ENCODE measurements at regions not wholly inside any gene's neighbourhood (a gene's known extent, or its start where the extent isn't known, plus 50 kb on each side); places are given as distances from the start of the nearest gene placed in this dataset.

DNA sequence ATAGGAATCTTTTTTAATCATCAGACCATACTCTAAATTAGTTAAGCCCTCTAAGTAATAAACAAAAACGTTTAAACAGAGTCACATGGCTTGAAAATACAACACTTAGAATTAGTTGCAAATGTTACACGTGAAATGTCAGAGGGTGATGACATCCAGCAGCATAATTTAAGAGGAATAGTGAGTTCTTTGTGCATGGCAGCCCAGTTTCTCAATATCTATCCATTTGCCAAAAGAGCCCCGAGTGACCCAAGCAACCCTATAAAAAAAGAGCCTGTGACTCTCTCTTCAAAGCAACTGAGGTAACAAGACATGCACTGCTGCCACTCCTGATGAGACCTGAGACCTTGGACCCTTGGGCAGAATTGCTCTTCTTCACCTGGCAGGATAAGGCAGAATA, 96.9 kb upstream of the RASA1 start:
- H3K9me3 ChIP-seq (ENCODE audit: low read length): no peaks in the 10 kb centered on the region
- TF ChIP-seq EP300 (conservative IDR thresholded peaks at IDR 0.05; ENCODE audit: poor library complexity, severe bottlenecking) (no peak), MXI1 (conservative IDR thresholded peaks at IDR 0.05; ENCODE audit: poor library complexity, severe bottlenecking) (no peak), EZH2 (IDR thresholded peaks at IDR 0.05; ENCODE audit: borderline replicate concordance, insufficient read depth, low read length, poor library complexity, severe bottlenecking) (no peak), POLR2AphosphoS5 (IDR thresholded peaks at IDR 0.05) (no peak), SMC3 (conservative IDR thresholded peaks at IDR 0.05; ENCODE audit: poor library complexity) (no peak), TAF1 (IDR thresholded peaks at IDR 0.05; ENCODE audit: low read depth) (no peak), RAD21 (conservative IDR thresholded peaks at IDR 0.05) (no peak)
- TF ChIP-seq, protein P1, sequence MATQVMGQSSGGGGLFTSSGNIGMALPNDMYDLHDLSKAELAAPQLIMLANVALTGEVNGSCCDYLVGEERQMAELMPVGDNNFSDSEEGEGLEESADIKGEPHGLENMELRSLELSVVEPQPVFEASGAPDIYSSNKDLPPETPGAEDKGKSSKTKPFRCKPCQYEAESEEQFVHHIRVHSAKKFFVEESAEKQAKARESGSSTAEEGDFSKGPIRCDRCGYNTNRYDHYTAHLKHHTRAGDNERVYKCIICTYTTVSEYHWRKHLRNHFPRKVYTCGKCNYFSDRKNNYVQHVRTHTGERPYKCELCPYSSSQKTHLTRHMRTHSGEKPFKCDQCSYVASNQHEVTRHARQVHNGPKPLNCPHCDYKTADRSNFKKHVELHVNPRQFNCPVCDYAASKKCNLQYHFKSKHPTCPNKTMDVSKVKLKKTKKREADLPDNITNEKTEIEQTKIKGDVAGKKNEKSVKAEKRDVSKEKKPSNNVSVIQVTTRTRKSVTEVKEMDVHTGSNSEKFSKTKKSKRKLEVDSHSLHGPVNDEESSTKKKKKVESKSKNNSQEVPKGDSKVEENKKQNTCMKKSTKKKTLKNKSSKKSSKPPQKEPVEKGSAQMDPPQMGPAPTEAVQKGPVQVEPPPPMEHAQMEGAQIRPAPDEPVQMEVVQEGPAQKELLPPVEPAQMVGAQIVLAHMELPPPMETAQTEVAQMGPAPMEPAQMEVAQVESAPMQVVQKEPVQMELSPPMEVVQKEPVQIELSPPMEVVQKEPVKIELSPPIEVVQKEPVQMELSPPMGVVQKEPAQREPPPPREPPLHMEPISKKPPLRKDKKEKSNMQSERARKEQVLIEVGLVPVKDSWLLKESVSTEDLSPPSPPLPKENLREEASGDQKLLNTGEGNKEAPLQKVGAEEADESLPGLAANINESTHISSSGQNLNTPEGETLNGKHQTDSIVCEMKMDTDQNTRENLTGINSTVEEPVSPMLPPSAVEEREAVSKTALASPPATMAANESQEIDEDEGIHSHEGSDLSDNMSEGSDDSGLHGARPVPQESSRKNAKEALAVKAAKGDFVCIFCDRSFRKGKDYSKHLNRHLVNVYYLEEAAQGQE (IDR thresholded peaks at IDR 0.05; ENCODE audit: borderline replicate concordance): no peak
- TF ChIP-seq, protein P2, sequence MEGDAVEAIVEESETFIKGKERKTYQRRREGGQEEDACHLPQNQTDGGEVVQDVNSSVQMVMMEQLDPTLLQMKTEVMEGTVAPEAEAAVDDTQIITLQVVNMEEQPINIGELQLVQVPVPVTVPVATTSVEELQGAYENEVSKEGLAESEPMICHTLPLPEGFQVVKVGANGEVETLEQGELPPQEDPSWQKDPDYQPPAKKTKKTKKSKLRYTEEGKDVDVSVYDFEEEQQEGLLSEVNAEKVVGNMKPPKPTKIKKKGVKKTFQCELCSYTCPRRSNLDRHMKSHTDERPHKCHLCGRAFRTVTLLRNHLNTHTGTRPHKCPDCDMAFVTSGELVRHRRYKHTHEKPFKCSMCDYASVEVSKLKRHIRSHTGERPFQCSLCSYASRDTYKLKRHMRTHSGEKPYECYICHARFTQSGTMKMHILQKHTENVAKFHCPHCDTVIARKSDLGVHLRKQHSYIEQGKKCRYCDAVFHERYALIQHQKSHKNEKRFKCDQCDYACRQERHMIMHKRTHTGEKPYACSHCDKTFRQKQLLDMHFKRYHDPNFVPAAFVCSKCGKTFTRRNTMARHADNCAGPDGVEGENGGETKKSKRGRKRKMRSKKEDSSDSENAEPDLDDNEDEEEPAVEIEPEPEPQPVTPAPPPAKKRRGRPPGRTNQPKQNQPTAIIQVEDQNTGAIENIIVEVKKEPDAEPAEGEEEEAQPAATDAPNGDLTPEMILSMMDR (IDR thresholded peaks at IDR 0.05; ENCODE audit: poor library complexity, severe bottlenecking): no peak
- no peak overlapping the region for H3K4me3 ChIP-seq (ENCODE audit: low read length)
- H3K4me2 ChIP-seq (ENCODE audit: low read length): no peak overlapping the region
- H3K9me2 ChIP-seq (ENCODE audit: insufficient read depth, low read length): no peaks in the 10 kb centered on the region
- no peak overlapping the region for H3K9ac ChIP-seq (ENCODE audit: low read length)
- no peaks in the 10 kb centered on the region for H3K27me3 ChIP-seq (ENCODE audit: insufficient read depth, low read depth, low read length)
- H3K27ac ChIP-seq (ENCODE audit: low read length): no peak overlapping the region
- H3F3A ChIP-seq (ENCODE audit: insufficient read depth, low read length, poor library complexity, severe bottlenecking): no peaks in the 10 kb centered on the region
- no peaks in the 10 kb centered on the region for H4K20me1 ChIP-seq (ENCODE audit: insufficient read depth)
- no peaks in the 10 kb centered on the region for H3K36me3 ChIP-seq (ENCODE audit: insufficient read depth, low read length)
- H2AFZ ChIP-seq (ENCODE audit: low read depth, low read length): no peak overlapping the region
- H3K79me2 ChIP-seq (replicated peaks; ENCODE audit: insufficient read depth, low read length): no peaks in the 10 kb centered on the region

DNA sequence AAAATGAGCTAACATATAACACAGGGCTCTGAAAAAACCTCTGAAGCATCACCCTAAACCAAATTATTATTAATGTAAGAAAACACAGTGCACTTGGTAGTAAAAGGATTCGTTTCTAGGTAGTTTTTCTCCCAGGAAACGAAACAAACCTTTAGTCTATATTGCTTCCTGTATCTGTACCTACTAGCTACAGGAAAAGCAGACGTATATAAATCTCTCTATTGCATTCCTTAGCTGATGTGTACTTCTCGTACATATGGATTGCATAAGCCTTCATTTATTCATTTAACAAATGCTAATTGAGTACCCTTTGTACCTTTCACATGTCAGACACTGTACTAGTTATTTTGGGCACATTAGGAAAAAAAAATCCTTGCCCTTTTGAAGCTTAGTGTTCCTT, 85.0 kb upstream of the RASA1 start:
- Histone ChIP-seq H3K27me3 (ENCODE audit: insufficient read depth, low read depth, low read length) (no peaks in the 10 kb centered on the region), H3K36me3 (ENCODE audit: insufficient read depth, low read length) (no peaks in the 10 kb centered on the region), H4K20me1 (ENCODE audit: insufficient read depth) (no peaks in the 10 kb centered on the region), H3K9me2 (ENCODE audit: insufficient read depth, low read length) (no peaks in the 10 kb centered on the region), H2AFZ (ENCODE audit: low read depth, low read length) (no peak overlapping the region), H3K9me3 (ENCODE audit: low read length) (no peaks in the 10 kb centered on the region), H3K4me3 (ENCODE audit: low read length) (no peak overlapping the region), H3K79me2 (replicated peaks; ENCODE audit: insufficient read depth, low read length) (no peaks in the 10 kb centered on the region), H3F3A (ENCODE audit: insufficient read depth, low read length, poor library complexity, severe bottlenecking) (no peaks in the 10 kb centered on the region), H3K4me2 (ENCODE audit: low read length) (no peak overlapping the region), H3K9ac (ENCODE audit: low read length) (no peak overlapping the region), H3K27ac (ENCODE audit: low read length) (no peak overlapping the region)
- TF ChIP-seq, protein P1 (IDR thresholded peaks at IDR 0.05; ENCODE audit: borderline replicate concordance): no peak
- TF ChIP-seq EP300 (conservative IDR thresholded peaks at IDR 0.05; ENCODE audit: poor library complexity, severe bottlenecking) (no peak), EZH2 (IDR thresholded peaks at IDR 0.05; ENCODE audit: borderline replicate concordance, insufficient read depth, low read length, poor library complexity, severe bottlenecking) (no peak)
- TF ChIP-seq, protein P2 (IDR thresholded peaks at IDR 0.05; ENCODE audit: poor library complexity, severe bottlenecking): no peak

Measured in neural cell (in vitro differentiated cells).